GM13977 (cell line): ENCODE measurements at regions not wholly inside any gene's neighbourhood (a gene's known extent, or its start where the extent isn't known, plus 50 kb on each side); places are given as distances from the start of the nearest gene placed in this dataset.

Experiments used
- DNase-seq: peaks from one replicate; pipeline ENCODE4 v3.0.0; 2012; ENCODE audit warnings: low spot score
- CTCF ChIP-seq: IDR thresholded peaks from 2 replicates; pipeline ENCODE4 v1.5.1; 2012; ENCODE audit warnings: mild to moderate bottlenecking, control low read depth; ENCODE audit not compliant: insufficient read depth; ENCODE audit errors: extremely low read depth, missing control alignments
- in situ Hi-C: fragments of 300-500 bp; cut with MboI; formaldehyde crosslinking; loops from one replicate; pipeline ENCODE4 v1.12.0; 2022; ENCODE audit warnings: low sequenced_read_pairs, low pct_unique_long_range_greater_than_20kb, mixed read lengths, inconsistent platforms; ENCODE audit not compliant: unreplicated experiment

- TF ChIP-seq CTCF: no peak
- in situ Hi-C loops: no loop called here
- no peak for DNase-seq
Observed at GRCh38 chr2:122514451-122514996, 759.1 kb downstream of the TSN start.

- in situ Hi-C loops: no loop called here
- no peak for DNase-seq
- TF ChIP-seq CTCF: no peak
Observed at GRCh38 chr2:122515731-122516290, 760.4 kb downstream of the TSN start.

- in situ Hi-C loops: no loop called here
- no peak for TF ChIP-seq CTCF
- no peak for DNase-seq
Observed at GRCh38 chr2:122516775-122517174, 761.3 kb downstream of the TSN start.

GRCh38 chr2:122519366-122519765, 763.9 kb downstream of the TSN start:
- TF ChIP-seq CTCF: peak; percentile 10
- in situ Hi-C loops: no loop called here
- DNase-seq: no peak

GRCh38 chr2:122519821-122520611, 764.6 kb downstream of the TSN start:
- DNase-seq: no peak
- no peak for TF ChIP-seq CTCF
- in situ Hi-C loops: no loop called here

GRCh38 chr2:122523143-122523542, 767.7 kb downstream of the TSN start:
- no peak for DNase-seq
- TF ChIP-seq CTCF: no peak
- in situ Hi-C loops: no loop called here
